OCI-LY1 (cell line): ENCODE measurements at regions not wholly inside any gene's neighbourhood (a gene's known extent, or its start where the extent isn't known, plus 50 kb on each side); places are given as distances from the start of the nearest gene placed in this dataset.

ENCODE experiments used
- H2AFZ ChIP-seq: fragments of 200-600 bp; sonication (generic), shearing (Covaris generic); 2 replicates; pipeline ENCODE4 v1.6.0; 2014; ENCODE audit warnings: antibody characterized with exemption, mild to moderate bottlenecking, low read length
- H3F3A ChIP-seq: fragments of 200-600 bp; sonication (generic), shearing (Covaris generic); 2 replicates; pipeline ENCODE4 v1.6.0; 2014; ENCODE audit warnings: mild to moderate bottlenecking, antibody characterized with exemption, low read length, moderate library complexity; ENCODE audit not compliant: insufficient read depth
- H3K27ac ChIP-seq: fragments of 200-600 bp; sonication (generic); 2 replicates; pipeline ENCODE4 v1.5.1; 2014; ENCODE audit warnings: low read length, mixed run types, mild to moderate bottlenecking, low read depth; ENCODE audit not compliant: poor library complexity, severe bottlenecking
- H3K27me3 ChIP-seq: fragments of 200-600 bp; sonication (generic); 2 replicates; pipeline ENCODE4 v1.6.0; 2014; ENCODE audit warnings: antibody characterized with exemption, mild to moderate bottlenecking, low read length, moderate library complexity; ENCODE audit not compliant: insufficient read depth
- H3K36me3 ChIP-seq: fragments of 200-600 bp; sonication (generic); 2 replicates; pipeline ENCODE4 v1.6.1; 2014; ENCODE audit warnings: mild to moderate bottlenecking, antibody characterized with exemption, low read length, moderate library complexity, mixed read lengths; ENCODE audit not compliant: insufficient read depth
- H3K4me1 ChIP-seq: fragments of 200-600 bp; sonication (generic); 2 replicates; pipeline ENCODE4 v1.5.1; 2014; ENCODE audit warnings: mild to moderate bottlenecking, low read length, moderate library complexity; ENCODE audit not compliant: insufficient read depth, severe bottlenecking
- H3K4me2 ChIP-seq: fragments of 200-600 bp; sonication (generic), shearing (Covaris generic); 2 replicates; pipeline ENCODE4 v1.6.1; 2014; ENCODE audit warnings: low read length
- H3K4me3 ChIP-seq: fragments of 200-600 bp; sonication (generic); 2 replicates; pipeline ENCODE4 v1.5.1; 2014; ENCODE audit warnings: low read length, low read depth, mild to moderate bottlenecking, mixed read lengths; ENCODE audit not compliant: poor library complexity, severe bottlenecking
- H3K79me2 ChIP-seq: fragments of 200-600 bp; shearing (Covaris generic); 2 replicates; pipeline ENCODE4 v1.6.1; 2016; ENCODE audit warnings: mixed run types, low read length, mixed read lengths; ENCODE audit not compliant: insufficient read depth
- H3K9ac ChIP-seq: fragments of 200-600 bp; sonication (generic), shearing (Covaris generic); 2 replicates; pipeline ENCODE4 v1.6.1; 2014; ENCODE audit warnings: mild to moderate bottlenecking, low read length, mixed read lengths
- H3K9me2 ChIP-seq: fragments of 200-600 bp; sonication (generic), shearing (Covaris generic); 2 replicates; pipeline ENCODE4 v1.6.1; 2014; ENCODE audit warnings: low read depth, mild to moderate bottlenecking, low read length, mixed read lengths
- H3K9me3 ChIP-seq: fragments of 200-600 bp; shearing (Covaris generic); 2 replicates; pipeline ENCODE4 v1.6.1; 2014; ENCODE audit warnings: low read length, mixed read lengths
- H4K20me1 ChIP-seq: fragments of 200-600 bp; sonication (generic), shearing (Covaris generic); 2 replicates; pipeline ENCODE4 v1.6.0; 2016; ENCODE audit warnings: mild to moderate bottlenecking, low read length; ENCODE audit not compliant: insufficient read depth
- CTCF ChIP-seq: fragments of 200-600 bp; sonication (generic), shearing (Covaris generic); IDR thresholded peaks from 2 replicates; pipeline ENCODE4 v1.5.1; 2017; ENCODE audit warnings: mild to moderate bottlenecking, antibody characterized with exemption, low read length, moderate library complexity, mixed read lengths
- EZH2 ChIP-seq: fragments of 200-600 bp; sonication (generic), shearing (Covaris generic); IDR thresholded peaks from 2 replicates; pipeline ENCODE4 v1.8.0; 2017; ENCODE audit warnings: borderline replicate concordance, mixed run types, mild to moderate bottlenecking, antibody characterized with exemption, low read length, moderate library complexity, mixed read lengths

GRCh38 chr10:90975096-90975495 is 54.2 kb upstream of the ANKRD1 start:
- no peak overlapping the region for H3K27ac ChIP-seq
- H3K36me3 ChIP-seq: no peaks in the 10 kb centered on the region
- no peak overlapping the region for H3K9ac ChIP-seq
- no peaks in the 10 kb centered on the region for H3F3A ChIP-seq
- TF ChIP-seq CTCF (no peak), EZH2 (no peak)
- H3K4me3 ChIP-seq: no peak overlapping the region
- no peaks in the 10 kb centered on the region for H4K20me1 ChIP-seq
- no peaks in the 10 kb centered on the region for H3K4me1 ChIP-seq
- H3K9me2 ChIP-seq: no peaks in the 10 kb centered on the region
- no peaks in the 10 kb centered on the region for H3K27me3 ChIP-seq
- no peak overlapping the region for H2AFZ ChIP-seq
- no peak overlapping the region for H3K4me2 ChIP-seq
- H3K9me3 ChIP-seq: no peaks in the 10 kb centered on the region
- no peaks in the 10 kb centered on the region for H3K79me2 ChIP-seq

DNA sequence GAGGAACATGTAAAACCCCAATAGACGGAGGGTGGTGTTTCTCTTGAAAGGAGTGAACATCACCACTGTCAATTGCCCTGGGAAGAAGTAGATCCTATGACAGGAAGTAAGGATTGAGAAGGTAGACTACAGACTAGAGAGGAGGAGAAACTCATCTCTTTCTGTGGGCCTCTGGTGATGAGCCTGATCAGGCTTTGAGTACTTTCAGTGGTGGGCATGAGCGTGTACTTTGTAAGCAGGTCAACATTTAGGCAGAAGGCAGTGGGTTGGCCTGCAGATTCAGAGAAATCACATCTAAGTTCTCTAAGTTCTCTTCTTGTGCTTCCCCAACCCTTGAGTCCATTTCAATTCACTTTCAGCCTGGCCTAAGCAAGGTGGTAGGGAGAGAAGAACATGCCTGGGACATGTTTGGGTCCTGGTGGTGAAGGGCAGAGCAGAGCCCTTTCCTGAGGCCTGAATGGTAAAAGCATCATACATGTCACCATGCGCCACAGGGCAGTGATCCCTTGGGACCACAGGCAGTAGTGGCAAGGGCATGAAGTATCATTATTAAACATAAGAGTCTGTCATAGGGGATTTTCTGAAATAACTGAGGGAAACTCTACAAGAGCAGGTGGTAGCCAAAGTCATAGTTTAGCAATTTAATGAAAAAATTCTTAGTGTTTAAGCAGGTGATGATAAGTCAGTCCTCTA is 56.4 kb upstream of the ANKRD1 start:
- no peaks in the 10 kb centered on the region for H3K9me2 ChIP-seq
- H3F3A ChIP-seq: no peaks in the 10 kb centered on the region
- TF ChIP-seq CTCF (no peak), EZH2 (no peak)
- no peak overlapping the region for H3K27ac ChIP-seq
- H3K4me3 ChIP-seq: no peak overlapping the region
- no peaks in the 10 kb centered on the region for H3K36me3 ChIP-seq
- H3K27me3 ChIP-seq: no peaks in the 10 kb centered on the region
- H3K4me2 ChIP-seq: no peak overlapping the region
- no peaks in the 10 kb centered on the region for H4K20me1 ChIP-seq
- H3K79me2 ChIP-seq: no peaks in the 10 kb centered on the region
- H3K9ac ChIP-seq: no peak overlapping the region
- no peak overlapping the region for H2AFZ ChIP-seq
- no peaks in the 10 kb centered on the region for H3K4me1 ChIP-seq
- no peaks in the 10 kb centered on the region for H3K9me3 ChIP-seq

- Histone ChIP-seq H3K9me2 (no peaks in the 10 kb centered on the region), H3K36me3 (no peaks in the 10 kb centered on the region), H2AFZ (no peak overlapping the region), H4K20me1 (no peaks in the 10 kb centered on the region), H3K9ac (no peak overlapping the region), H3K4me3 (no peak overlapping the region), H3K79me2 (no peaks in the 10 kb centered on the region), H3K4me1 (peaks cover 4% of the 10 kb centered on the region), H3K27ac (no peak overlapping the region), H3K4me2 (no peak overlapping the region), H3F3A (no peaks in the 10 kb centered on the region), H3K9me3 (no peaks in the 10 kb centered on the region), H3K27me3 (no peaks in the 10 kb centered on the region)
- TF ChIP-seq EZH2 (no peak), CTCF (no peak)
Observed at GRCh38 chr10:90977855-90978486, 57.1 kb upstream of the ANKRD1 start.
